ENCODE measurements at regions not wholly inside any gene's neighbourhood (a gene's known extent, or its start where the extent isn't known, plus 50 kb on each side); places are given as distances from the start of the nearest gene placed in this dataset.

DNA sequence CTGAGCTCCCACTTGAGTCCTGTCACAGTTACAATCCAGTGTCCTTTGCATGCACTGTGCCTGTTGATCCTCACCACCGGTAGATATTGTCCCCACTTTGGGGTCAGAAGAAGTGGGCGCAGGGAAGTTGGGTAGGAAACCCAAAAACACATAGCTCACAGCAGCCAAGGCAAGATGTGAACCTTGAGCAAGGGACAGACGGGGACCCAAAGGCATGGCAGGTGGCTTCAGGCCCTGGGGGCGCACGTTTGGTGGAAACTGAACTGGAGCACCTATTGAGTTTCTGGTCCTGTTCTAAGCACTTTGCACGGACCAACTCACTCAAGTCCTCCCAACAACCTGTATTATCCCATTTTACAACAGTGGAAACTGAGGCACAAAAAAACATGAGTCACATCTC is 82.8 kb upstream of the ZNF716 start:
- POLR2A ChIA-PET = no interaction called here
- no peaks in the 10 kb centered on the region for H3K36me3 ChIP-seq (ENCODE audit: control insufficient read depth in 2 of 2, insufficient read depth in 1 of 2, low read length in 2 of 2)
- H3K4me3 ChIP-seq (ENCODE audit: low read depth, low read length) = no peak overlapping the region
- no peak overlapping the region for H3K27ac ChIP-seq (ENCODE audit: extremely low read depth, low read depth, low read length)
- no peaks in the 10 kb centered on the region for H3K4me1 ChIP-seq (ENCODE audit: control insufficient read depth, insufficient read depth, low read length)
- CTCF ChIA-PET = no interaction called here
- TF ChIP-seq ZNF146 (tag by site-specific recombination; IDR thresholded peaks at IDR 0.05) (no peak), ZNF302 (tag by site-specific recombination; IDR thresholded peaks at IDR 0.05; ENCODE audit: low read depth) (no peak), ZNF530 (tag by site-specific recombination; IDR thresholded peaks at IDR 0.05; ENCODE audit: low read depth) (no peak), ZBTB48 (tag by site-specific recombination; IDR thresholded peaks at IDR 0.05) (no peak), ZNF626 (tag by site-specific recombination; IDR thresholded peaks at IDR 0.05) (no peak), ZNF148 (tag by site-specific recombination; IDR thresholded peaks at IDR 0.05; ENCODE audit: borderline replicate concordance) (no peak), ZNF548 (tag by site-specific recombination; IDR thresholded peaks at IDR 0.05) (no peak), OVOL3 (tag by site-specific recombination; IDR thresholded peaks at IDR 0.05) (no peak), ZNF76 (tag by site-specific recombination; IDR thresholded peaks at IDR 0.05; ENCODE audit: borderline replicate concordance, low read depth) (no peak), ZNF561 (tag by site-specific recombination; IDR thresholded peaks at IDR 0.05; ENCODE audit: borderline replicate concordance) (no peak), SETDB1 (IDR thresholded peaks at IDR 0.05; ENCODE audit: insufficient read length, low read length) (no peak)
- no peaks in the 10 kb centered on the region; the same call in 1 of the 2 replicates for H3K9me3 ChIP-seq (ENCODE audit: control insufficient read depth, insufficient read depth, low read depth, low read length)

DNA sequence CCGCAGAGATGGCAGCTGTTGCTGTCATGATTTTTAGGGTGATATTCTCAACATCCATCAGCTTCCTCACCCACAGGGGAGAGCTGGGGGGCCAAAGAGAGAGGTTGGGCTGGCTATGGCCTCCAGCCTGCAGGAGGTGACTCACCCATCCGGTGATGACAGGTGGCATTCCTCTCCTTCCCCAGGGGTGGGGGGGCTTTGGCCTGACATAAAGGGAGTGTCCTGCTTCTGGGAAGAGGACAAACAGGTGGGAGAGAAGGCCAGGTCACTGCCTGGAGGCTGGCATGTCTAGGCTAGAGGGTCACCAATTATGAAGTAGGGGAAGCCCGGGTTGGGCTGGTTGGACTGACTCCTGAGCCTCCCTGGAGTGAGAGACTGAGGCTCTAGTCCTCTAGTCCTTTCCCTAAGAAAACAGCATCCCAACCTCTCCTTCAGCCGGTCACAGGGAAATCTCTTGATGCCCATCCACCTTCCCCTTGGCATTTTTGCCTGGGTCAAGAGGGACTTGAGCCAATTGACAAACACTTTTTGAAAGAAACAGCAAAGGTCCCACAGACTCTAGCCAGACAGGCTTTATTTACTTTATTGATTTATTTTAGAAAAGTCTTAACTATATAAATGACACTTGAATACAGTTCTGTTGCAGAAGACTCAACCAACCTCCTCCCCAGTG is 79.8 kb upstream of the ZNF716 start:
- Histone ChIP-seq H3K4me1 (ENCODE audit: control insufficient read depth, insufficient read depth, low read length) (no peaks in the 10 kb centered on the region), H3K9me3 (ENCODE audit: control insufficient read depth, insufficient read depth, low read depth, low read length) (no peaks in the 10 kb centered on the region; the same call in 1 of the 2 replicates), H3K36me3 (ENCODE audit: control insufficient read depth in 2 of 2, insufficient read depth in 1 of 2, low read length in 2 of 2) (no peaks in the 10 kb centered on the region), H3K27ac (ENCODE audit: extremely low read depth, low read depth, low read length) (no peak overlapping the region), H3K4me3 (ENCODE audit: low read depth, low read length) (no peak overlapping the region)
- ChIA-PET POLR2A (no interaction called here), CTCF (no interaction called here)
- no peak for TF ChIP-seq ZNF280D (tag by site-specific recombination; IDR thresholded peaks at IDR 0.05)
- TF ChIP-seq, protein P1, sequence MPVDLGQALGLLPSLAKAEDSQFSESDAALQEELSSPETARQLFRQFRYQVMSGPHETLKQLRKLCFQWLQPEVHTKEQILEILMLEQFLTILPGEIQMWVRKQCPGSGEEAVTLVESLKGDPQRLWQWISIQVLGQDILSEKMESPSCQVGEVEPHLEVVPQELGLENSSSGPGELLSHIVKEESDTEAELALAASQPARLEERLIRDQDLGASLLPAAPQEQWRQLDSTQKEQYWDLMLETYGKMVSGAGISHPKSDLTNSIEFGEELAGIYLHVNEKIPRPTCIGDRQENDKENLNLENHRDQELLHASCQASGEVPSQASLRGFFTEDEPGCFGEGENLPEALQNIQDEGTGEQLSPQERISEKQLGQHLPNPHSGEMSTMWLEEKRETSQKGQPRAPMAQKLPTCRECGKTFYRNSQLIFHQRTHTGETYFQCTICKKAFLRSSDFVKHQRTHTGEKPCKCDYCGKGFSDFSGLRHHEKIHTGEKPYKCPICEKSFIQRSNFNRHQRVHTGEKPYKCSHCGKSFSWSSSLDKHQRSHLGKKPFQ (tag by site-specific recombination; IDR thresholded peaks at IDR 0.05) = no peak

DNA sequence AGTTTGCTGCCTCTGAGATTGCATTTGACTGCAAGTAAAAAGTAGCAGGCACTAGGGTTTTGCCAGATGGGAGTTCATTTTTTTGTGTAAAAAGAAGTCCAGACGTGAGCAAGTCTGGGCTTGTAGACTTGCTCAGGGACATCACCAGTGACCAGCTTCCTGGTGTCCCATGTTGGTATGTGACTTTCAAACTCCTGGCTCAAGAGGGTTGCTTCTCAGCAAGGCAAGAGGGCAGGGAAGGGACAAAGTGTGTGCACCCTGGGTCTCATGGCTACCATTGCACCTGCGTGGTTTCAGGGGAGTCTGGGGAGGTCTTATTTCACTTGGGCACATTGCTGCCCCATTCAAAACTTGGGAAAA is 79.3 kb upstream of the ZNF716 start:
- Histone ChIP-seq H3K27ac (ENCODE audit: extremely low read depth, low read depth, low read length) (no peak overlapping the region), H3K4me3 (ENCODE audit: low read depth, low read length) (no peak overlapping the region), H3K4me1 (ENCODE audit: control insufficient read depth, insufficient read depth, low read length) (no peaks in the 10 kb centered on the region), H3K36me3 (ENCODE audit: control insufficient read depth in 2 of 2, insufficient read depth in 1 of 2, low read length in 2 of 2) (no peaks in the 10 kb centered on the region), H3K9me3 (ENCODE audit: control insufficient read depth, insufficient read depth, low read depth, low read length) (no peaks in the 10 kb centered on the region; the same call in 1 of the 2 replicates)
- ChIA-PET CTCF (no interaction called here), POLR2A (no interaction called here)
- TF ChIP-seq, protein P2, sequence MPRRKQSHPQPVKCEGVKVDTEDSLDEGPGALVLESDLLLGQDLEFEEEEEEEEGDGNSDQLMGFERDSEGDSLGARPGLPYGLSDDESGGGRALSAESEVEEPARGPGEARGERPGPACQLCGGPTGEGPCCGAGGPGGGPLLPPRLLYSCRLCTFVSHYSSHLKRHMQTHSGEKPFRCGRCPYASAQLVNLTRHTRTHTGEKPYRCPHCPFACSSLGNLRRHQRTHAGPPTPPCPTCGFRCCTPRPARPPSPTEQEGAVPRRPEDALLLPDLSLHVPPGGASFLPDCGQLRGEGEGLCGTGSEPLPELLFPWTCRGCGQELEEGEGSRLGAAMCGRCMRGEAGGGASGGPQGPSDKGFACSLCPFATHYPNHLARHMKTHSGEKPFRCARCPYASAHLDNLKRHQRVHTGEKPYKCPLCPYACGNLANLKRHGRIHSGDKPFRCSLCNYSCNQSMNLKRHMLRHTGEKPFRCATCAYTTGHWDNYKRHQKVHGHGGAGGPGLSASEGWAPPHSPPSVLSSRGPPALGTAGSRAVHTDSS (tag by site-specific recombination; IDR thresholded peaks at IDR 0.05) = no peak
- TF ChIP-seq OVOL3 (tag by site-specific recombination; IDR thresholded peaks at IDR 0.05) (no peak), PRDM1 (tag by site-specific recombination; IDR thresholded peaks at IDR 0.05) (no peak), ZNF707 (tag by site-specific recombination; IDR thresholded peaks at IDR 0.05) (no peak)

Measured in HEK293 (cell line).